Lower leg skin (tissue), 4 donors: ENCODE measurements at regions not wholly inside any gene's neighbourhood (a gene's known extent, or its start where the extent isn't known, plus 50 kb on each side); places are given as distances from the start of the nearest gene placed in this dataset.

Experiments used
- DNase-seq, 2 donors: peaks; one replicate each; pipeline ENCODE4 v3.0.0-alpha.2; 2019; ENCODE audit warnings: low spot score in 2 of 2
- H3K4me3 ChIP-seq: fragments of 200-600 bp; sonication (generic); 2 replicates; pipeline ENCODE4 v1.5.1; 2017; ENCODE audit warnings: mild to moderate bottlenecking, low read depth; ENCODE audit not compliant: poor library complexity, severe bottlenecking
- POLR2A ChIP-seq, 2 donors: fragments of 450-650 bp; IDR thresholded peaks; one replicate each; pipeline ENCODE4 v1.6.1; 2016 to 2017; ENCODE audit warnings: antibody characterized with exemption in 2 of 2, mild to moderate bottlenecking in 1 of 2, moderate library complexity in 1 of 2
- WGBS, 2 donors: methylation state at CpG; one replicate each; pipeline ENCODE4 v1.1.5; 2018; 5-methylcytosine and 5-hydroxymethylcytosine counted together
- intact Hi-C: fragments of 100-400 bp; cut with DNase I; formaldehyde crosslinking; loops from one replicate; pipeline ENCODE4 v1.15.0; 2023; ENCODE audit warnings: low total_unique reads
- TF ChIP-seq, protein P1 (sequence below), 3 donors: fragments of 450-650 bp; IDR thresholded peaks; one replicate each; pipeline ENCODE4 v1.5.1; 2016; ENCODE audit warnings: antibody characterized with exemption in 3 of 3, mild to moderate bottlenecking in 3 of 3, moderate library complexity in 2 of 3

DNA sequence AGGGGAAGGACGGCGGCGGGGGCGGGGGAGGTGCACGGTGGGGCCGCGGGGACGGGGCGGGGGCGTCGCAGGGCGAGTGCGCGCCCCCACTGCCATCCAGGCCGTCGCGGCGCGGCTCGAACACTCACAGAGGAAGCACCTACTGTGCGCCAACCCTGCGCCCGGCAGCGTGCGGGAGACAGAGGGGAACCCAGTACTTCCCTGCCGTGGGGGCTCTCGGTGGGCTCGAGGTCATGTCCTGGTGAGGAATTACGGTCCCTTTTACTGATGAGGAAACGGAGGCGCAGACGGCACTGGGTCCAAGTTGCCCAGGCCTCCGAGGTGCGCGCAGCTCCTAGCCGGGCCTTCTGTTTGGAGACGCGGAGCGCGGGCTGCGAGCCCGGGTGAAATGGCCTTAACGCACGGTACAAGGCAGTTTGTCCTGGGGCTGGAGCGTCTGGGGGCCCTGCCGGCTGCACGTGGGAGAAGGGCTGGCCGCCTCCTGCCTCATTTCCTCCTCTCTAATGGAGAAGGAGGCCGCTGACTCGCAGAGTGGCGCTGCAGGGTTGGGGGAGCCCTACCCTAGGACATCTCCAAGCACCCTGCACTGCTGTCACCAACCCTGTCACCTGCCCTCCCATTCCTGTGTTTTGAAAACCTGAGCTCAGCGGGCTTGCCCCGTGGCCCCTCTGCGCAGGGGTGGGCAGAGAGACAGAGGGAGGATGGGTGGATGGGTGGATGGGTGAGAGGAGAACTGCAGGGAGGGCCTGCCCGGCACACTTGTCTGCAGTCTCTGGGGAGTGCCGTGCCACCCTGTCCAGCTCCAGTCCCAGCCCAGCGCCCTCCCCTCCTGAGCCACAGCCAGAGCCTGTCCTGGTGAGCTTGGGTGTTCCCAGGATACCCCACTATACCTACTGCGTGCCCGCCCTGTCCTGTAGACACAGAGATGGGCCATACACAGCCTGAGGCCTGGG lies 106.0 kb downstream of the ADRA2C start:
- H3K4me3 ChIP-seq = no peak overlapping the region
- DNase-seq = no peak
- WGBS, 2 donors = 13 to 51% methylated on average over 8 to 42 of the region's 59 CpGs
- TF ChIP-seq POLR2A (IDR thresholded peaks at IDR 0.05) = no peak
- TF ChIP-seq, protein P1, sequence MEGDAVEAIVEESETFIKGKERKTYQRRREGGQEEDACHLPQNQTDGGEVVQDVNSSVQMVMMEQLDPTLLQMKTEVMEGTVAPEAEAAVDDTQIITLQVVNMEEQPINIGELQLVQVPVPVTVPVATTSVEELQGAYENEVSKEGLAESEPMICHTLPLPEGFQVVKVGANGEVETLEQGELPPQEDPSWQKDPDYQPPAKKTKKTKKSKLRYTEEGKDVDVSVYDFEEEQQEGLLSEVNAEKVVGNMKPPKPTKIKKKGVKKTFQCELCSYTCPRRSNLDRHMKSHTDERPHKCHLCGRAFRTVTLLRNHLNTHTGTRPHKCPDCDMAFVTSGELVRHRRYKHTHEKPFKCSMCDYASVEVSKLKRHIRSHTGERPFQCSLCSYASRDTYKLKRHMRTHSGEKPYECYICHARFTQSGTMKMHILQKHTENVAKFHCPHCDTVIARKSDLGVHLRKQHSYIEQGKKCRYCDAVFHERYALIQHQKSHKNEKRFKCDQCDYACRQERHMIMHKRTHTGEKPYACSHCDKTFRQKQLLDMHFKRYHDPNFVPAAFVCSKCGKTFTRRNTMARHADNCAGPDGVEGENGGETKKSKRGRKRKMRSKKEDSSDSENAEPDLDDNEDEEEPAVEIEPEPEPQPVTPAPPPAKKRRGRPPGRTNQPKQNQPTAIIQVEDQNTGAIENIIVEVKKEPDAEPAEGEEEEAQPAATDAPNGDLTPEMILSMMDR (IDR thresholded peaks at IDR 0.05) = no peak
- intact Hi-C loops = no loop called here

GRCh38 chr4:3872834-3873313 lies 106.7 kb downstream of the ADRA2C start:
- intact Hi-C loops = no loop called here
- no peak for DNase-seq
- no peak overlapping the region for H3K4me3 ChIP-seq
- no peak for TF ChIP-seq POLR2A (IDR thresholded peaks at IDR 0.05)
- TF ChIP-seq, protein P1 (IDR thresholded peaks at IDR 0.05) = no peak
- 69 to 71% methylated on average over 17 of the region's 17 CpGs for WGBS, 2 donors

- no peak for DNase-seq
- 27 to 28% methylated on average over 14 of the region's 14 CpGs for WGBS, 2 donors
- TF ChIP-seq, protein P1 (IDR thresholded peaks at IDR 0.05) = no peak
- no peak for TF ChIP-seq POLR2A (IDR thresholded peaks at IDR 0.05)
- intact Hi-C loops = no loop called here
- H3K4me3 ChIP-seq = no peak overlapping the region
Observed at GRCh38 chr4:3873408-3874027, 107.3 kb downstream of the ADRA2C start.

DNA sequence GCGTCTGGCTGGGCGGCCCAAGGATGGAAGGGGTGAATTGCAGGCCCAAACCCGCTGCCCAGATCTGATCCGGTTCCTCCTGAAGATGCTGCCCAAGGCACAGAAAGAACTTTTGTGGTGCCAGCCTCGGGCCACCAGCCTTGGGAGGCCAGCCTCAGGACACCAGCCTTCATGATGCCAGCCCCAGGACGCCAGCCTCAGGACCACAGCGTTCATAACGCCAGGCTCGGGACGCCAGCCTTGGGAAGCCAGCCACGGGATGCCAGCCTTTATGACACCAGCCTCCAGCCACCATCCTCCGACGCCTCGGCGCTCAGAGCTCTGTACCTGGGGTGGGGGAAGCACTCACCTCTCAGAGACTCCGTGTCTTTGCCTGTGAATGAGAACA lies 107.8 kb downstream of the ADRA2C start:
- DNase-seq = no peak
- WGBS, 2 donors = 67 to 82% methylated on average over 15 to 16 of the region's 16 CpGs
- TF ChIP-seq POLR2A (IDR thresholded peaks at IDR 0.05) = no peak
- TF ChIP-seq, protein P1 (IDR thresholded peaks at IDR 0.05) = no peak
- H3K4me3 ChIP-seq = no peak overlapping the region
- intact Hi-C loops = no loop called here

DNA sequence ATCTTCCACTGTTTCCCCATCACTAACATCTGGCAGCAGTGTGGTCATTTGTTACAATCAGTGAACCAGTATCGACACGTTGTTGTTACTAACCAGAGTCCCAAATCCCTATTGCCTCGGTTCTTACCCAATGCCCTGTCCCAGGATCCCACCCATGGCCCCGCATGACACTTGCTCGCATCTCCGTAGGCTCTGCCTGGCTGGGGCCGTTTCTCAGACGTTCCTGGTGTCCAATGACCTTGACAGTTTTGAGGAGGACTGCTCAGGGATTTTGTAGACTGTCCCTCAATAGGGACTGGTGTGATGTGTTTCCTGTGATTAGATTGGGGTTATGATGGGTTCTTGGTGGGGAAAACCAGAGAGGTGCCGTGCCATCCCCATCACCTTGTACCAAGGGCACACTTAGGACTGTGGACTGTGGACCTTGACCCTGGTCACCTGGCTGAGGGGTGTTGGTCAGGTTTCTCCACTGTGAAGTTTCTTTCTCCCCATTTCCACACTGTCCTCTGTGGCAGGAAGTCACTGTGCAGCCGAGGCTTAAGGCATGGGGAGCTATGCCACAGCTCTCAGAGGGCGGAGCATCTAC lies 108.4 kb downstream of the ADRA2C start:
- TF ChIP-seq, protein P1 (IDR thresholded peaks at IDR 0.05) = no peak
- no peak for TF ChIP-seq POLR2A (IDR thresholded peaks at IDR 0.05)
- intact Hi-C loops = no loop called here
- no peak overlapping the region for H3K4me3 ChIP-seq
- DNase-seq = peak in 1 of 2 donors; percentile 65
- 64 to 65% methylated on average over 11 of the region's 11 CpGs for WGBS, 2 donors
